HG03025 (cell line): ENCODE measurements at regions not wholly inside any gene's neighbourhood (a gene's known extent, or its start where the extent isn't known, plus 50 kb on each side); places are given as distances from the start of the nearest gene placed in this dataset.

Source experiments
- ATAC-seq: cut with Tn5 transposase; IDR thresholded peaks from one replicate; pipeline ENCODE4 v1.9.1; 2021; ENCODE audit warnings: mild to moderate bottlenecking, moderate library complexity; ENCODE audit not compliant: unreplicated experiment, low FRiP score

- no peak for ATAC-seq
Observed at GRCh38 chr4:13887010-13887409, 259.5 kb upstream of the BOD1L1 start.

DNA sequence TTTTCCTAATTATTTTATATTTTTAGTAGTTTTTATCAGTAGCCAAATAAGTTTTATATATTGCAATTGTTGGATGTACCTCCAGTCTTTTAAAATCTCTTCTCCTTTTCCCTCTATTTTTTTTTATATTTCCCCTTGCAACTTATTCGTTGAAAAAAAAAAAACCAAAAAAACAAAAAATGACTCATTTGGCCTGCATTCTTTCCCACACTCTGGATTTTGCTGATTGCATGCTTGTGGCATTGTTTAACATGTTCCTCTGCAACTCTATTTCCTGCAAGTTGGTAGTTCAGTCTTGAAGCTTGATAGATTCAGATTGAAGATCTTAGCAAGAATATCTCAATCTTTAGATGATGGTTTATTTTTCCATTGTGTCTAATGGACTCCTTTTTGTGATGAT lies 260.6 kb upstream of the BOD1L1 start:
- ATAC-seq, result no peak

- no peak for ATAC-seq
Observed at GRCh38 chr4:13891544-13891939, 264.0 kb upstream of the BOD1L1 start.

GRCh38 chr4:13892739-13893105 lies 265.2 kb upstream of the BOD1L1 start:
- no peak for ATAC-seq

DNA sequence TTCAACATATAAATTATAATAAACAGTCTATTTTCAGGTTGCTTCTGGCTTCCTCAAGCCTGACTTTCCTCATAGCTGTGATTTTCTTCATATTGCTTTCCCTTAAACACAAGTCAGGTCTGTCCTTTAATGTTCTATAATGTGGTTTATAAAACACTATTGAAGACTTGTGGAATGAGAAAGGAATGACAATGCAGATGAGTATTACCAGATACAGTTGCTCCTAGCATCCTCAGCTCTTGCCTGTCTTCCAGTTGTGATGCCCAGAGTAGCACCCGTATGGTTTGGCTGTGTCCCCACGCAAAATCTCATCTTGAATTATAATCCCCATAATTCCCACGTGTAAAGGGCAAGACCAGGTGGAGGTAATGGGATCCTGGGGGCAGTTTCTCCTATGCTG lies 265.7 kb upstream of the BOD1L1 start:
- no peak for ATAC-seq

GRCh38 chr4:13893987-13894386 lies 266.5 kb upstream of the BOD1L1 start:
- no peak for ATAC-seq

- no peak for ATAC-seq
Observed at GRCh38 chr4:13900780-13901179, 273.3 kb upstream of the BOD1L1 start.

DNA sequence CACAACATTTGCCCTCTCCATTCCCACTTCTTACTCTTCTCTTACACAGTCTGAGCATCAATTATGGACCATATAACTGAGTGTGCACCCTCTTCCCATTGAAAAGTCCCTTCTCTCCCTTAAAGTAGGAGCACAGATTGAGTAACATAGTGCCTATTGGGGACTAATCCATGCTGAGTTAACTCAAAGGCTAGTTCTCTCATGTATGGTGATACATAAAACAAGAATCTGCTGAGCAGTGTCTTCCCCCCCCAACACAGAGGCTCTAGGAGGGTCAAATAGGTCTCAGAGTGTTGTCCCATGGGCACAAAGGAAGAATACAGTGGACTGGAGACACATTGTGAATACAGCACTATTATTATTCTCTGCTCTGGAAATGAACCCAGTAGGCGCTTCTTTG lies 274.6 kb upstream of the BOD1L1 start:
- ATAC-seq, result no peak

- ATAC-seq, result no peak
Observed at GRCh38 chr4:13903061-13903460, 275.5 kb upstream of the BOD1L1 start.

- no peak for ATAC-seq
Observed at GRCh38 chr4:13903901-13904300, 276.4 kb upstream of the BOD1L1 start.

- ATAC-seq, result no peak
Observed at GRCh38 chr4:13905543-13905942, 278.0 kb upstream of the BOD1L1 start.

DNA sequence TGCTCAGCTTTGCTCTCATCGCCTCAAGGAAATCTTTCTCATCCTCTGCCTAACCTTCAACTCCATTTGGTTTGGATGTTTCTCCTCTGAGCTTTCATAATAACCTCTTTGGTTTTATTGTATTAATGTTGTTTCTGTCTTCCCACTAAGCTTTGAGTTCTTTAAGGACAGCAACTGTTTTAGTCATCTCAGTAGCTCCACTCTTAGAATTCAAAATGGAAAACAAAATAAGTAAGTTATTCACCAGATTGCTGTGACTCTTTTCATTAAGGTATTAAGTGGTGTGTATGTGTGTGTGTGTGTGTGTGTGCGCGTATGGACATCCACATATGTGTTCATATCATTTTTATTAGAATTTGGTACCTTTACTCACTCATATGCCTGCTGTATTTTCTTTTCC lies 279.2 kb upstream of the BOD1L1 start:
- no peak for ATAC-seq

- ATAC-seq, result no peak
Observed at GRCh38 chr4:13907255-13907751, 279.8 kb upstream of the BOD1L1 start.

DNA sequence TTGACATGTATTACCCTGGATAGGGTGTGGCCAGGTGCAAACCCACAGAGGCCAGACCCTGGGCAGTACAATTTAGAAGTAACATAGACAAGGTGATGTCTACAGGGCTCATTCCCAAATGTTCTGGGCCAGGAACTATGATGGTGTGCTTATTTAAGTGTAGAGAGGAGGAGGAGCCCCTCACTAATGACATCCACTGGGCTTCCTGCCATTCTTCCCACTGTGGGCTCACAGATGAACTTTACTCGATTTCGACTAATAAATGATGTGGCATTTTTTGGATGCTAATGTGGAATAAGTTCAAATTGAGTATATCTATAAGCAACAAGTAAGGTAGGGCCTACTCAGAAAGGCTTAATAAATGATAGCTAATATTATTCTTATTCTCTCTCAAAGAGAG lies 280.9 kb upstream of the BOD1L1 start:
- no peak for ATAC-seq

- no peak for ATAC-seq
Observed at GRCh38 chr4:13910556-13910955, 283.0 kb upstream of the BOD1L1 start.

DNA sequence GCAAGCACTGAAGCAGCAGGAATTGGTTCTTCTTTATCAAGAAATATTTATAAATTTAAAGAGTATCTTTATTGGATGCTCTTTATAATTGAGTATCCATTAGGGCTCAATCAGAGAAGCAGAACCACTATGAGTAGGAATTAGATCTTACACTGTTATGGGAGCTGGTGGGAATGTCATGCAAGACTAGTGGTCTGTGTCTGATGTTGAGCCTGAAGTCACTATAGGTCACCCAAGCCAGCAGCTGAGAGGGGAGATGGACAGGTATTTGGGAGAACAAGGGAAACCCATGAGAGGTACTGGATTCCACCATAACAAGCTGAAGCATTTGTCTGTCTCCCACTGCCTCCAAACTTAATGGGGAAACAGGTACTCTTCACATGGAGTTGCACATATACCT lies 283.7 kb upstream of the BOD1L1 start:
- no peak for ATAC-seq

DNA sequence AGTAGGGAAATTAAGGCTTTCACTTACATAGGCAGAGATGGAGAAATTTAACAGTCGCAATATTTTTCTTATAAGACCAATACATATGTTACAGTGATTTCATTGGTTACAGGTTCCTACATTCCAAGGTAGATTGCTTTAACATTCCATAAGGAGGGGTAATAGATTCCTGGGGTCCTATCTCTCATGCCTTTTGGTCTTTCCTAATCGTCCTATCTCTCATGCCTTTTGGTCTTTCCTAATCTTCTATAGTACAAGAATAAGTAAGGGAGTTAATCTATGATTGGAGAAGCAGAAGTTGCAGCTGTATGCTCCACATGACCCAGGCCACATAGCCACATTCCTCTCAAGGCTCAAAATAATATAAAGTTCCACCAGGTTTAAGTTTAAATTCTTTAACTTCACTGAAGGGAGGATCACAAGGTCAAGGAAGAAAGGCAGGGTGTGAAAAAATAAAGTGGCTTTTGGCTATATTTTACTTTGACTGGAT lies 285.0 kb upstream of the BOD1L1 start:
- ATAC-seq, result no peak

GRCh38 chr4:13912966-13913365 lies 285.4 kb upstream of the BOD1L1 start:
- no peak for ATAC-seq

- ATAC-seq, result no peak
Observed at GRCh38 chr4:13917015-13917414, 289.5 kb upstream of the BOD1L1 start.

GRCh38 chr4:13918110-13918509 lies 290.6 kb upstream of the BOD1L1 start:
- no peak for ATAC-seq

- no peak for ATAC-seq
Observed at GRCh38 chr4:13918991-13919441, 291.5 kb upstream of the BOD1L1 start.

- no peak for ATAC-seq
Observed at GRCh38 chr4:13920111-13920875, 292.8 kb upstream of the BOD1L1 start.
